PFSK-1 (cell line): ENCODE measurements at regions not wholly inside any gene's neighbourhood (a gene's known extent, or its start where the extent isn't known, plus 50 kb on each side); places are given as distances from the start of the nearest gene placed in this dataset.

Source experiments
- FOXP2 ChIP-seq: optimal IDR thresholded peaks from 2 replicates; pipeline ENCODE3; 2011; ENCODE audit warnings: borderline replicate concordance, control low read depth, inconsistent platforms; ENCODE audit not compliant: insufficient read depth; ENCODE audit errors: extremely low read length, extremely low read depth
- POLR2AphosphoS5 ChIP-seq: IDR thresholded peaks from 2 replicates; pipeline ENCODE4 v1.6.1; 2012; ENCODE audit warnings: low read depth, mild to moderate bottlenecking, control low read depth, low read length, moderate library complexity
- REST ChIP-seq, 2 experiments: IDR thresholded peaks; 2 replicates each; pipeline versions ENCODE4 v1.6.1 to v1.8.0; 2011 to 2012; ENCODE audit warnings: low read depth in 2 of 2, low read length in 2 of 2, control low read depth in 1 of 2, inconsistent platforms in 1 of 2, mild to moderate bottlenecking in 1 of 2, moderate library complexity in 1 of 2; ENCODE audit not compliant: insufficient read depth in 1 of 2
- SIN3A ChIP-seq: IDR thresholded peaks from 2 replicates; pipeline ENCODE4 v1.6.1; 2012; ENCODE audit warnings: mild to moderate bottlenecking, low read length, moderate library complexity, borderline replicate concordance; ENCODE audit not compliant: insufficient read depth
- TAF1 ChIP-seq: IDR thresholded peaks from 2 replicates; pipeline ENCODE4 v1.6.1; 2012; ENCODE audit warnings: low read length, control low read depth, borderline replicate concordance; ENCODE audit not compliant: insufficient read depth

DNA sequence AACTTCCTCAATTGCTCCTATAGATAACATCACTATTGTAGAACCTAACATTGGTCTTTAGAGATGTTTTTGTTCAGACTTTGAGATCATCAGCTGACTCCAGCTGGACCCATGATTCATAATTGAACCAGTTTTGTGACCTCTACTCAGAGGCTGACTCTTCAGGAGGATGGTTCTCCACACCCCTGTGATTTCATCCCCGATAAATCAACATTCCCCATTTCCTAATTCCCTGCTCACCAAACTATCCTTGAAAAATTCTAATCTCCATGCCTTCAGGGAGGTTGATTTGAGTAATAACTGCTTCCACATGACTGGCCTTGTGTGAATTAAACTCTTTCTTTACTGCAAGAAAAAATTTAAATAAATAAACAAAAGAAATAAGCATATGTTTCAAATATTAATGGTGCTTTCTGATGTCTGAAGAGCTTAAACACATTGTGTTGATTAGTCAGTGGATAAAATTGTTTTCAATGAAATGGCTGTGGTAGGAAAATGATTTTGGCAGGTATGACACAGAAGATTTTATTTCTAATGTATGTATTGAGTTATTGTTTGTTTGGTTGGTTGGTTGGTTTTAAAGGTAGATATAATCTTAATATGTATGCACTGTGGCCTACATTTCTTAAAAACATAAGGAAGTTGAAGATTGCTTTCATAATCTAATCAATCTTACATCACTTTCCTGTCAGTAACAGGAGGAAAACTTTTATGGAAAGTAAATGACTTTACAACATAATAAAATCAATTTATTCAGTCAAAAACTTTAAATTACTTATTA lies 427.9 kb upstream of the CCDC179 start:
- TF ChIP-seq SIN3A (no peak), FOXP2 (no peak), REST (IDR thresholded peaks at IDR 0.05; ENCODE audit: insufficient read depth in 1 of 2, low read depth in 2 of 2, low read length in 2 of 2) (no peak), TAF1 (no peak), POLR2AphosphoS5 (no peak; the same call in 1 of the 2 replicates)

DNA sequence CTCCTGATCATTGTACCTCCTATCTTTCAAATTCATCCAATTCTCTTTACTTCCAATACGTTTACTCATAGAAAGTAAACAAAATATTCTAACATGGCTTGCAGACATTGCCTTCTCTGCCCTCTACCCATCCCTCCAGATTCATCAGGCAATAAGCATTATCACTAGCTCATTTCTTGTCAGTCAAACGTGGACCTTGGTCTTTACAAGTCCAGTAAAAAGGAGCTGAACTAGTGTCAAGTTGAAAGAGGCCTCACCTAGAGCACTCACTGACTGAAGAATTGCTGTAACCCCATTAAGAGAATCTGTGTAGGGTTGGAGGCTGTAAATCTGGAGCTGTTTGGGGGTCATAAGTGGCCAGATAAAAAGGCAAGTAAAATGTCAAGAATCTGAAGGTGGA lies 435.0 kb upstream of the CCDC179 start:
- TF ChIP-seq FOXP2: no peak
- no peak for TF ChIP-seq SIN3A
- no peak for TF ChIP-seq TAF1
- TF ChIP-seq REST (IDR thresholded peaks at IDR 0.05; ENCODE audit: insufficient read depth in 1 of 2, low read depth in 2 of 2, low read length in 2 of 2): no peak
- no peak for TF ChIP-seq POLR2AphosphoS5

DNA sequence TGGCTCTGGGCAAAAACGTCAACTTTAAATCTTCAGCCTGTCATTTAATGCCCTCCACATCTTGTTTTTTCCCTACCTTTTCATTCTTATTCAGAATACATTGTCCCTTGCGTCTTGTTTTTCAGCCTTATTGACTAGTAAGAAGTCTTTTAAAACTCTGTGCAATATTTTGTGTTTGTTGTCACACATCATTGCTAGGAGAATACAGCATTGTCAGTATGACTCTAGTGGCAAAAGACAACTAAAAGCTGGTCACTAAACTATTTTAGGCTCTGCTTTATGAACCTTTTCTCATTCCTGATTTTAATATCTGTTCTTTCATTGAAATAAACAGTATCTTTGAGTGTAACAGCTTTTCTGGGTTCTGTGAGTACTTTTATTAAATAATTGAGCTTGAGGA lies 447.8 kb upstream of the CCDC179 start:
- TF ChIP-seq POLR2AphosphoS5 (no peak), SIN3A (no peak), REST (IDR thresholded peaks at IDR 0.05; ENCODE audit: insufficient read depth in 1 of 2, low read depth in 2 of 2, low read length in 2 of 2) (no peak), TAF1 (no peak), FOXP2 (no peak)

- TF ChIP-seq POLR2AphosphoS5 (no peak), SIN3A (no peak), FOXP2 (no peak), REST (IDR thresholded peaks at IDR 0.05; ENCODE audit: insufficient read depth in 1 of 2, low read depth in 2 of 2, low read length in 2 of 2) (no peak), TAF1 (no peak)
These were observed 450.0 kb upstream of the CCDC179 start for GRCh38 chr11:23310276-23310675.
